ENCODE measurements at regions not wholly inside any gene's neighbourhood (a gene's known extent, or its start where the extent isn't known, plus 50 kb on each side); places are given as distances from the start of the nearest gene placed in this dataset.
"Not testable (repeated sequence)": the region's sequence is repeated elsewhere in the genome, so short reads cannot be mapped to it uniquely, and the experiment has no call there.

- H3K4me3 ChIP-seq = no peak overlapping the region
- no peaks in the 10 kb centered on the region for H3K36me3 ChIP-seq
- H3K27ac ChIP-seq = no peak overlapping the region
- H3K4me1 ChIP-seq (ENCODE audit: low read depth) = no peaks in the 10 kb centered on the region
- no peaks in the 10 kb centered on the region for H3K9me3 ChIP-seq (ENCODE audit: low read depth)
- peak in 1 of 2 donors; percentile 5 for DNase-seq (ENCODE audit: low read depth in 1 of 2, low spot score in 1 of 2)
- TF ChIP-seq CTCF (IDR thresholded peaks at IDR 0.05; ENCODE audit: low read depth, low read length) = no peak
- no peaks in the 10 kb centered on the region for H3K27me3 ChIP-seq
Observed at GRCh38 chr6:121548131-121548530, 112.7 kb downstream of the GJA1 start.

- H3K27ac ChIP-seq = no peak overlapping the region
- no peaks in the 10 kb centered on the region for H3K4me1 ChIP-seq (ENCODE audit: low read depth)
- H3K4me3 ChIP-seq = no peak overlapping the region
- no peaks in the 10 kb centered on the region for H3K9me3 ChIP-seq (ENCODE audit: low read depth)
- no peaks in the 10 kb centered on the region for H3K36me3 ChIP-seq
- TF ChIP-seq CTCF (IDR thresholded peaks at IDR 0.05; ENCODE audit: low read depth, low read length) = no peak
- peak in 1 of 2 donors; percentile 75 for DNase-seq (ENCODE audit: low read depth in 1 of 2, low spot score in 1 of 2)
- no peaks in the 10 kb centered on the region for H3K27me3 ChIP-seq
Observed at GRCh38 chr6:121549736-121550135, 114.3 kb downstream of the GJA1 start.

- Histone ChIP-seq H3K27me3 (no peaks in the 10 kb centered on the region), H3K36me3 (no peaks in the 10 kb centered on the region), H3K4me3 (no peak overlapping the region), H3K27ac (no peak overlapping the region), H3K9me3 (ENCODE audit: low read depth) (no peaks in the 10 kb centered on the region), H3K4me1 (ENCODE audit: low read depth) (no peaks in the 10 kb centered on the region)
- no peak for TF ChIP-seq CTCF (IDR thresholded peaks at IDR 0.05; ENCODE audit: low read depth, low read length)
- DNase-seq (ENCODE audit: low read depth in 1 of 2, low spot score in 1 of 2) = no peak
Observed at GRCh38 chr6:121550491-121551010, 115.1 kb downstream of the GJA1 start.

- Histone ChIP-seq H3K9me3 (ENCODE audit: low read depth) (no peaks in the 10 kb centered on the region), H3K4me3 (no peak overlapping the region), H3K27ac (no peak overlapping the region), H3K4me1 (ENCODE audit: low read depth) (no peaks in the 10 kb centered on the region), H3K27me3 (no peaks in the 10 kb centered on the region), H3K36me3 (no peaks in the 10 kb centered on the region)
- DNase-seq (ENCODE audit: low read depth in 1 of 2, low spot score in 1 of 2) = no peak
- TF ChIP-seq CTCF (IDR thresholded peaks at IDR 0.05; ENCODE audit: low read depth, low read length) = no peak
Observed at GRCh38 chr6:121555201-121555600, 119.8 kb downstream of the GJA1 start.

GRCh38 chr6:121556149-121556548, 120.7 kb downstream of the GJA1 start:
- DNase-seq (ENCODE audit: low read depth in 1 of 2, low spot score in 1 of 2); H3K4me3 ChIP-seq; H3K27me3 ChIP-seq; H3K4me1 ChIP-seq (ENCODE audit: low read depth); H3K9me3 ChIP-seq (ENCODE audit: low read depth); H3K36me3 ChIP-seq; H3K27ac ChIP-seq: not testable (repeated sequence)

GRCh38 chr6:121557146-121557940, 121.9 kb downstream of the GJA1 start:
- TF ChIP-seq CTCF (IDR thresholded peaks at IDR 0.05; ENCODE audit: low read depth, low read length) = no peak
- Histone ChIP-seq H3K27me3 (no peaks in the 10 kb centered on the region), H3K27ac (no peak overlapping the region), H3K4me3 (no peak overlapping the region), H3K36me3 (no peaks in the 10 kb centered on the region), H3K9me3 (ENCODE audit: low read depth) (no peaks in the 10 kb centered on the region), H3K4me1 (ENCODE audit: low read depth) (no peaks in the 10 kb centered on the region)
- no peak for DNase-seq (ENCODE audit: low read depth in 1 of 2, low spot score in 1 of 2)

Measured in cardiac muscle cell (in vitro differentiated cells and primary cell).